Hematopoietic multipotent progenitor cell treated with erythropoietin and hydrocortisone succinate and interleukin-3 and kit ligand, for 6 days (in vitro differentiated cells): ENCODE measurements at regions not wholly inside any gene's neighbourhood (a gene's known extent, or its start where the extent isn't known, plus 50 kb on each side); places are given as distances from the start of the nearest gene placed in this dataset.

Source experiments
- DNase-seq: peaks from one replicate; pipeline ENCODE4 v3.0.0-alpha.2; 2015

GRCh38 chr5:67310740-67311139 lies 114.1 kb upstream of the CD180 start:
- no peak for DNase-seq

GRCh38 chr5:67310169-67310568 lies 113.6 kb upstream of the CD180 start:
- DNase-seq = no peak

GRCh38 chr5:67308988-67309688 lies 112.5 kb upstream of the CD180 start:
- DNase-seq = no peak

- DNase-seq = no peak
Measured at GRCh38 chr5:67306965-67307607, 110.5 kb upstream of the CD180 start.

GRCh38 chr5:67305913-67306710 lies 109.5 kb upstream of the CD180 start:
- DNase-seq = no peak

GRCh38 chr5:67305401-67305800 lies 108.8 kb upstream of the CD180 start:
- no peak for DNase-seq

- no peak for DNase-seq
Measured at GRCh38 chr5:67303356-67303755, 106.8 kb upstream of the CD180 start.

- no peak for DNase-seq
Measured at GRCh38 chr5:67301285-67301903, 104.8 kb upstream of the CD180 start.

- DNase-seq = no peak
Measured at GRCh38 chr5:67300326-67300725, 103.7 kb upstream of the CD180 start.

- DNase-seq = no peak
Measured at GRCh38 chr5:67299231-67299735, 102.7 kb upstream of the CD180 start.

- DNase-seq = no peak
Measured at GRCh38 chr5:67297802-67298532, 101.4 kb upstream of the CD180 start.

GRCh38 chr5:67297376-67297775 lies 100.8 kb upstream of the CD180 start:
- DNase-seq = no peak

- no peak for DNase-seq
Measured at GRCh38 chr5:67294266-67294938, 97.8 kb upstream of the CD180 start.

- no peak for DNase-seq
Measured at GRCh38 chr5:67293226-67293625, 96.6 kb upstream of the CD180 start.

GRCh38 chr5:67292201-67292940 lies 95.8 kb upstream of the CD180 start:
- no peak for DNase-seq

GRCh38 chr5:67291671-67292070 lies 95.1 kb upstream of the CD180 start:
- DNase-seq = no peak

- DNase-seq = no peak
Measured at GRCh38 chr5:67291066-67291465, 94.5 kb upstream of the CD180 start.

- DNase-seq = no peak
Measured at GRCh38 chr5:67290655-67291054, 94.1 kb upstream of the CD180 start.

GRCh38 chr5:67289763-67290521 lies 93.3 kb upstream of the CD180 start:
- DNase-seq = no peak

GRCh38 chr5:67287510-67288268 lies 91.1 kb upstream of the CD180 start:
- no peak for DNase-seq
